ENCODE measurements at regions not wholly inside any gene's neighbourhood (a gene's known extent, or its start where the extent isn't known, plus 50 kb on each side); places are given as distances from the start of the nearest gene placed in this dataset.
A peak's percentile ranks its signal among the peaks of the same experiment; 100 is the strongest.
"Not testable (repeated sequence)": the region's sequence is repeated elsewhere in the genome, so short reads cannot be mapped to it uniquely, and the experiment has no call there.

- ATAC-seq (ENCODE audit: poor library complexity) (no peak), DNase-seq (no peak)
- intact Hi-C loops (cut with DNase I), result no loop called here
Observed at GRCh38 chr6:74319292-74319691, 623.3 kb downstream of the CD109 start.

- intact Hi-C loops (cut with DNase I), result no loop called here
- ATAC-seq (ENCODE audit: poor library complexity) (no peak), DNase-seq (no peak)
Observed at GRCh38 chr6:74318738-74319137, 622.7 kb downstream of the CD109 start.

- intact Hi-C loops (cut with DNase I), result no loop called here
- ATAC-seq (ENCODE audit: poor library complexity) (no peak), DNase-seq (no peak)
Observed at GRCh38 chr6:74312081-74312480, 616.1 kb downstream of the CD109 start.

DNA sequence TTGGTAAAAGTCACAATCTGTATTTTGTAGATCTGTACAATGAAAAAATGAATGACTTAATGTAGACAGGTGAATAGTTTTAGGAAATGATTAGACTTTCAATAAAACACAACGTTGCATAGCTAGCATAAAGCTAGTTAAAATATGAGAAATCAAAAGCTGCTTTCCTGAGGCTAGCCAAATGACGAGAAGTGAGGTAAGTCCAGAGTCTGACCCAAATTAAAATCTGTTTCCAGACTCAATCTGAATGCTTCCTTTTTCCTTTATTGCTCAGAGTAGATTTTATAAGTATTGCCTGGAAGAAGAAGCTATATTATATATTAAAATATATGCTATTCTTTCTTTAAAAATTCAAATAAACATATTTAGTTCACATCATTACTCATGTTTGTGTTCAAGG, 615.4 kb downstream of the CD109 start:
- intact Hi-C loops (cut with DNase I), result no loop called here
- no peak for ATAC-seq (ENCODE audit: poor library complexity)
- DNase-seq, result no peak

GRCh38 chr6:74289884-74290283, 593.9 kb downstream of the CD109 start:
- intact Hi-C loops (cut with DNase I), result no loop called here
- DNase-seq (no peak), ATAC-seq (ENCODE audit: poor library complexity) (no peak)

GRCh38 chr6:74287932-74288331, 591.9 kb downstream of the CD109 start:
- ATAC-seq (ENCODE audit: poor library complexity) (no peak), DNase-seq (no peak)
- intact Hi-C loops (cut with DNase I), result no loop called here

DNA sequence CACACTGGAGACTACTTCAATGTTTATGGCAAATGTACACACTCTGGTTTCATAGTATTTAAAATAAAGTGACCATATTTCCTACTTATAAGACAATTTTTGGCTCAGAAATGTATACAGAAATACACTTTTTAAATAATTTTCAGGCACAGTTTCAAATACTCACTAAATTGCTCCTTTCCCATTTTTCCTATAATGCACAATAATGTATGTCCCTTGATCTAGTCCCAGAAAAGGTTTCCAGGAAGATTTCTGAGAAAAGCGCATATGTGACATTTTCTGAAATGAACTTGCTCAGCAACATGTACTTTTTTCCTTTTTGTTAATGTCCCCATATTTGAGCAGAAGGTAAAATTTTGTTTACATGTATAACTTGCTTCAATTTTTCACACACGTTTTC, 591.4 kb downstream of the CD109 start:
- intact Hi-C loops (cut with DNase I), result no loop called here
- no peak for DNase-seq
- ATAC-seq (ENCODE audit: poor library complexity), result no peak

- intact Hi-C loops (cut with DNase I), result no loop called here
- ATAC-seq (ENCODE audit: poor library complexity) (no peak), DNase-seq (no peak)
Observed at GRCh38 chr6:74284284-74284683, 588.3 kb downstream of the CD109 start.

- ATAC-seq (ENCODE audit: poor library complexity) (no peak), DNase-seq (no peak)
- intact Hi-C loops (cut with DNase I), result no loop called here
Observed at GRCh38 chr6:74283532-74283931, 587.5 kb downstream of the CD109 start.

- ATAC-seq (ENCODE audit: poor library complexity) (no peak), DNase-seq (no peak)
- intact Hi-C loops (cut with DNase I), result no loop called here
Observed at GRCh38 chr6:74282143-74282689, 586.2 kb downstream of the CD109 start.

DNA sequence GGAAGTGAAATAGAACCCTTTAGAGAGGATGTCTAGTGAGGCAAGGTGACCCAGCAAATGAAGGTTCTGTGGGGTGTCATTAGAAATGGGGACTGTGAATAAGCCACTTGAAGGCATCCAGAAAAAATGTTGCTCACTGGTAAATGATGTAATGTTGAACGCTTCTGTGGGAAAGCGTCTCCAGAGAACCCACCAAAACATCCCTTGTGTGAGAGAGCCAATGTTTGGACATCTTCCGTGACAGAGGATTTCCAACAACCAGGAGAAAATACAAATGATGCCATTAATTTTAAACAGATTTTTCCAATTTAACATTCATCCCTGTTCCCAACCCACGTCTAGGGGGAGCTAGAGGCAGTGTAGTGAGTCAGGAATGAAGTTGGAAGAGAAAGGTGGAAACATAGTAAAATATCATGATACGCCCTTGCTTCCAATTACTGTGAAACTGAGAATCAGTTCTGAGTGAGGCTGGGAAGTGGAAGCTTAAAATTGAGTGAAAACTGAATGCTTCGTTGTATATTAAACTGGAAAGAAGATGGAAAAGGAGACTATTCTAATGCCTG, 584.2 kb downstream of the CD109 start:
- ATAC-seq (ENCODE audit: poor library complexity), result no peak
- DNase-seq, result no peak
- intact Hi-C loops (cut with DNase I), result no loop called here

DNA sequence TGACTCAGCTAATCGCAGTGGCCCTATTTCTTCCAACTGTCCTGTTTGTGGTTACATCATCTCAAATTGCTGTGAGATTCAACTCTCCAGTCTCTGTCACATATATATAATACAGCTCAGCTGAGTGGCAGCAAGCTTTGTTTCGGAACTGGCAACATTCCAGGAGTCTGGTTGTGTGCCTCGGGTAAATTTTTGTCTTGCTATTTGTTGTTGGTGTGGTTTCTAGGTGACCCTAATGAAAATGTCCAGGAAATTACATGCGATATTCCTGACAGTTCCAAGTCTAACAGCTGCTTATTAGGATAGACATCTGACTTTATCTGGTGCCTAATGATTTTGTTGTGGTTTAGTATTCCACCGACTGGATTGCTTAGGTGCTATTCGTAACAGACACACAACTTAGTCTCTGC, 581.8 kb downstream of the CD109 start:
- DNase-seq, result no peak
- intact Hi-C loops (cut with DNase I), result no loop called here
- peak; percentile 39 for ATAC-seq (ENCODE audit: poor library complexity)

DNA sequence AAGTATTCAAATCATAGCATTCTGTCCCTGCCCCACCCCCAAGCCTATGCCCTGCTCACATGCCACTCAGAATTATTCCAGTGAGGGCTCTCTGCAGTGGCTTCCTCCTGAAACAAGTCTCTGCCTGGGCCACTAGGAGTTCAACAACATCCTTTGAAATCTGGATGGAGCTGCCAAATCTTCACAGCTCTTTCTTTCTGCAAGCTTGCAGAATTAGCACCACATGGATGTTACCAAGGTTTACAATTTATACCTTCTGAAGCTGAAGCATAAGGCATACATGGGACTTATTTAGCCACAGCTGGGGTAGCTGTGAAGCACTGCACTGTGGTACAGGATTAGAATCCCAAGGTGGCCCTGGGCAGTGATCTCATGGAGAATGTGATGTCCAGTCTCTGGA, 577.5 kb downstream of the CD109 start:
- intact Hi-C loops (cut with DNase I), result no loop called here
- DNase-seq, result no peak
- no peak for ATAC-seq (ENCODE audit: poor library complexity)

DNA sequence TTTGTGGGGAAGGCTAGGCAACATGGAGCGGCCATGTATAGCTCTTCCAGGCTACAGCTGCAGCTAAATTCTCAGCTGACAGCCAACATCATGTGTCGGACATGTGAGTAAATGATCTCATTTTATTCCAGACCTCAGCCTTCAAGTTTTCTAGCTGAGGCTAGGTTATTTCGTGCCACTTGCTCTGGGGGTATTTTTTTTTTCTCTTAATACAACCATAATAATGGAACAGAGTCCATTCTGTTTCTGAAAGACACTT, 573.5 kb downstream of the CD109 start:
- intact Hi-C loops (cut with DNase I), result no loop called here
- no peak for ATAC-seq (ENCODE audit: poor library complexity)
- DNase-seq, result no peak

DNA sequence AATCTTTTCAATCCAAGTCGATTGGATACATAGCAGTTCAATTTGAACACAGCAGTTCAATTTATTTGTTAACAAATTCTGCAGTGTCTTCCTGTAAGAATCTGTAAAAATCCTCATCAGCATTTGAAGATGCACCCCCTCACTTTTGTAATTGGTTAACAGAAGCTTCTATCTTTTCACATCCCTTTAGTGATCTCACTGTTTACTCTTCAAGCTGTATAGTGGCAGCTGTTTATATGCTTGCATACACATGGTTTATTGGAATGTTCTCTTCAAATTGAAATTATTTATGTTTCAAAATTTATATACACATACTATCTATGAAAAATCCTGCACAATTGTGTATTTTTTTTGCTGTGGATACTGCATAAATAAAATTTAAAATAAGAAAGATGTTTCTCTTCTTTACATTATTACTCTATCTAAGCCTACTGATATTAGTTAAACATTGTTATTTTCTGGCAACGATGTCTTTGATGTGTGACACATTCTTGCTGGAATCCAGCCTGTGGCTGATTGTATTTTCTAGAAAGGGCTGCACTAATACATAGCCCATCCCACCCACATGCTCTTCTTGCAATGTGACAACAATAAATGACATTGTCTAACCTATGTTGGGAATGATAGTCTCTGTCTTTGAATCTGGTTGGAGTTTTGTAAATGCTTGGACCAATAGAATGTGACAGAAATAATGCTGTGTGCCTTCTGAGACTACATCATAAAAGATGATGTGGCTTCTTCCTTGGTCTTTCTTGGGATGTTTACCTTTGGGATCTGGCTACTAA, 573.0 kb downstream of the CD109 start:
- no peak for DNase-seq
- intact Hi-C loops (cut with DNase I), result no loop called here

GRCh38 chr6:74259981-74260380, 564.0 kb downstream of the CD109 start:
- DNase-seq (no peak), ATAC-seq (ENCODE audit: poor library complexity) (no peak)
- intact Hi-C loops (cut with DNase I), result no loop called here

More for the DNA sequence above, 573.0 kb downstream of the CD109 start:
- no peak for ATAC-seq (ENCODE audit: poor library complexity)

- no peak for DNase-seq
- intact Hi-C loops (cut with DNase I), result no loop called here
- no peak for ATAC-seq (ENCODE audit: poor library complexity)
Observed at GRCh38 chr6:74256781-74257180, 560.8 kb downstream of the CD109 start.

DNA sequence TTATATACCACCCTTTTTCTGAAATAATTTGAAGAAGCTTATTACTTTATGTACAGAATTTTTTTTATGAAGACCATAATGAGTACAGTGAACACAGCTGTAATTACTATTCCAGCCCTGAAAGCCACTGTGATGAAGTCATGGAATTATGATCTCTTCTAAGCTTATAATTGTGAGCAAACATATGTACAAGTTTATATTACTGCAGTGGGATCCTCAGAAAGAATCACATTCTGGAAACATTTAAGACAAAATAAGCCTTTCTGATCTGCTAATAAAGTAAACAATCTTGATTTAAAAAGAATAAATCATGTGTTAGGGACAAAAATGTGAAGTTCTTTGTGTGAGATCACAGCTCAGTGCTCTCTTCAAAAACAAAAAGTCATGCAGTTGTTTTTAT, 560.4 kb downstream of the CD109 start:
- DNase-seq, result no peak
- intact Hi-C loops (cut with DNase I), result no loop called here
- ATAC-seq (ENCODE audit: poor library complexity), result no peak

GRCh38 chr6:74255007-74255406, 559.0 kb downstream of the CD109 start:
- ATAC-seq (ENCODE audit: poor library complexity); intact Hi-C loops (cut with DNase I): not testable (repeated sequence)
- DNase-seq, result peak; percentile 39

- DNase-seq; intact Hi-C loops (cut with DNase I); ATAC-seq (ENCODE audit: poor library complexity): not testable (repeated sequence)
Observed at GRCh38 chr6:74254147-74254546, 558.1 kb downstream of the CD109 start.

DNA sequence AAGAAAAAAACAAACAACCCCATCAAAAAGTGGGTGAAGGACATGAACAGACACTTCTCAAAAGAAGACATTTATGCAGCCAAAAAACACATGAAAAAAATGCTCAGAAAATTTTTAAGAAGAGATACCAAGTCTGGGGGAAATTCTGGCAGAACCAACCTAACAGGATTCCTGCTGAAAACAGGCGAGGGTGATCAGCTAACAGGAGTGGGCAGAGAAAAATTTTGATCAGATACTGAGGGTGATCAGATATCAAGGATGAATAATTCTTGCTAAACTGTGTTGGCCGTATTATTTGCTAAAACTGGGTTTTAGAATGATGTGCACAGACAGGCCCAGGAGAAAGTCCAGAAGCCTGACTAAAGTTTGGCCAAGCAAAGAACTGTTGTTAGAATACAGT, 557.3 kb downstream of the CD109 start:
- DNase-seq (no peak), ATAC-seq (ENCODE audit: poor library complexity) (no peak)
- intact Hi-C loops (cut with DNase I), result no loop called here
